ENCODE measurements at regions not wholly inside any gene's neighbourhood (a gene's known extent, or its start where the extent isn't known, plus 50 kb on each side); places are given as distances from the start of the nearest gene placed in this dataset.

DNA sequence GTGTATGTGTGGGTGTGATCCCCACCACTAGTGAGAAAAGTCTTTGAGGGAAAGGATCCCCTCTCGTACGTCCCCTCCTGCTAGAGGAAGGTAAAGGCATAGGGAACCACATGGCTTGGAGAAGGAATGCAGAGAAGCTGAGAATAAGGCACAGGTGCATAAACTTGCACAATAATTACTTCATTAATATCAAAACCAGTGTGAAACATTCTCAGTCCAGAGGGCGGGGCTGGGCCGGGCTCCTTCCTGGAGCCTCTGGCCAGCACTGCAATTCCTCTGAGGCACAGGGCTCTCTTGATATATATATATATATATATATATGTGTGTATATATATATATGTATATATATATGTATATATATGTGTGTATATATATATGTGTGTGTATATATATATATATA is 162.6 kb downstream of the TSEN15 start:
- ChIA-PET CTCF (ENCODE audit: low intra/inter-chr PET ratio, low total read pairs) (no interaction called here), POLR2A (no interaction called here)
- no peak overlapping the region for H3K4me2 ChIP-seq (ENCODE audit: low read depth, low read length)
- no peaks in the 10 kb centered on the region for H3K4me1 ChIP-seq (ENCODE audit: insufficient read depth, low read length)
- ATAC-seq (no peak), DNase-seq (ENCODE audit: low spot score) (no peak), FAIRE-seq (no peak)
- no peaks in the 10 kb centered on the region for H3K9me3 ChIP-seq (ENCODE audit: low read length)
- BruUV-seq (replicated peaks): no TSS peak
- no peaks in the 10 kb centered on the region for H4K20me1 ChIP-seq (ENCODE audit: insufficient read depth, low read length)
- H3K79me2 ChIP-seq (ENCODE audit: insufficient read depth, low read length): no peaks in the 10 kb centered on the region
- WGBS (ENCODE audit: low lambda C conversion rate): 44% methylated on average over 4 of the region's 4 CpGs
- no peak overlapping the region for H3K27ac ChIP-seq (ENCODE audit: extremely low read length, insufficient read depth, low read length)
- intact Hi-C loops (cut with micrococcal nuclease; ENCODE audit: unreplicated experiment): no loop called here
- TF ChIP-seq MEIS2 (CRISPR knock-in tag; IDR thresholded peaks at IDR 0.05): no peak
- H2AFZ ChIP-seq (ENCODE audit: low read length): no peak overlapping the region
- H3K27me3 ChIP-seq (ENCODE audit: control insufficient read depth in 1 of 2, insufficient read depth in 2 of 2, low read length in 2 of 2): peaks cover 0 to 10% of the 10 kb centered on the region in 2 experiments; a peak in 2 of 5 replicates
- H3K36me3 ChIP-seq (replicated peaks in 1 of 2; ENCODE audit: control insufficient read depth in 1 of 2, insufficient read depth in 2 of 2, low read length in 2 of 2): no peaks in the 10 kb centered on the region
- in situ Hi-C loops (cut with HindIII; ENCODE audit: extremely low pct_ligation_motif_present, low pct_unique_long_range_greater_than_20kb): loop anchor here (25.0 kb wide), 1 partner anchor 277 kb away; no protein-coding TSS in a partner anchor
- no peak overlapping the region for H3K4me3 ChIP-seq (replicated peaks in 1 of 3; ENCODE audit: insufficient read depth in 1 of 3, low read depth in 2 of 3, low read length in 3 of 3)
- H3K9ac ChIP-seq (ENCODE audit: insufficient read depth, low read depth, low read length): no peak overlapping the region

DNA sequence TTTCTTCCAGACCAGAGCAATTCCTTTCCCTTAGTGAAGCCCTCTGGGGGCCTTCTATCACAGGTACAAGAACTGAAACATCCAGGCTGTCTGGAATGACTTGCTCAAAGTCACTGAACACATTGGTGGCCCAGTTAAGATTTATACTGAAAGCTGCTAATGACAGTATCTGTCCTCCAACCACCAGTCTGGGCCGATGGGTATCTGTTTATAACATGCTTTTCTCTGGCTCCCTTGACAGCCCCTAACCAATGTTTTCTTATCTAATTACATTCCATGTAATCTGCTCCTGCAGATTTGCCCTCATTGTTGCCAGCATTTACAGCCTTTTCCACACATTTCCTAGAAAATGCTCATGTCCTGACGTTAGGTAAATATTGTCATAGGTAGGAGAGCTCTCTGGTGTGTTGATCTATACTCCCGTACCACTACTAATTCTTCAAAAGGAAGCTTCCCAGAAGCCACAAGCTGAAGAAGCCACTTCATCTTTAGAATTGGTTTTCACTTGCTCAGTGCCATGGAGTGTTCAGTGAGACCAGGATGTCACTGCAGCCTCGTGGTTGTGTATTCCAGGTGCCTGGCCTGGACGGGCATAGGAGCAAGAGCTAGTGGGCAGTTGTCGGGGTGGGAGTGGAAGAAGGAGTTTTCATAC is 163.9 kb downstream of the TSEN15 start:
- in situ Hi-C loops (cut with HindIII; ENCODE audit: extremely low pct_ligation_motif_present, low pct_unique_long_range_greater_than_20kb) (loop anchor here (25.0 kb wide), 1 partner anchor 278 kb away; no protein-coding TSS in a partner anchor), intact Hi-C loops (cut with micrococcal nuclease; ENCODE audit: unreplicated experiment) (no loop called here)
- Histone ChIP-seq H2AFZ (ENCODE audit: low read length) (no peak overlapping the region), H3K4me2 (ENCODE audit: low read depth, low read length) (no peak overlapping the region), H3K79me2 (ENCODE audit: insufficient read depth, low read length) (no peaks in the 10 kb centered on the region), H3K9ac (ENCODE audit: insufficient read depth, low read depth, low read length) (no peak overlapping the region), H3K36me3 (replicated peaks in 1 of 2; ENCODE audit: control insufficient read depth in 1 of 2, insufficient read depth in 2 of 2, low read length in 2 of 2) (no peaks in the 10 kb centered on the region), H3K9me3 (ENCODE audit: low read length) (no peaks in the 10 kb centered on the region), H3K27me3 (ENCODE audit: control insufficient read depth in 1 of 2, insufficient read depth in 2 of 2, low read length in 2 of 2) (peaks cover 0 to 10% of the 10 kb centered on the region in 2 experiments; a peak in 2 of 5 replicates), H3K4me3 (replicated peaks in 1 of 3; ENCODE audit: insufficient read depth in 1 of 3, low read depth in 2 of 3, low read length in 3 of 3) (no peak overlapping the region), H3K4me1 (ENCODE audit: insufficient read depth, low read length) (no peaks in the 10 kb centered on the region), H3K27ac (ENCODE audit: extremely low read length, insufficient read depth, low read length) (no peak overlapping the region), H4K20me1 (ENCODE audit: insufficient read depth, low read length) (no peaks in the 10 kb centered on the region)
- ChIA-PET POLR2A (no interaction called here), CTCF (ENCODE audit: low intra/inter-chr PET ratio, low total read pairs) (no interaction called here)
- DNase-seq (ENCODE audit: low spot score) (no peak), FAIRE-seq (no peak), ATAC-seq (no peak)
- no TSS peak for BruUV-seq (replicated peaks)
- WGBS (ENCODE audit: low lambda C conversion rate): 2% methylated on average over 6 of the region's 6 CpGs
- TF ChIP-seq ETV5 (CRISPR knock-in tag; IDR thresholded peaks at IDR 0.05; ENCODE audit: borderline replicate concordance) (no peak), PPARG (CRISPR knock-in tag; conservative IDR thresholded peaks at IDR 0.05) (no peak), RAD51 (IDR thresholded peaks at IDR 0.05; ENCODE audit: borderline replicate concordance) (no peak), ZNF614 (CRISPR knock-in tag; IDR thresholded peaks at IDR 0.05; ENCODE audit: borderline replicate concordance) (no peak), MXI1 (IDR thresholded peaks at IDR 0.05; ENCODE audit: borderline replicate concordance, low read depth, low read length) (no peak), ZFX (CRISPR knock-in tag; IDR thresholded peaks at IDR 0.05; ENCODE audit: low read depth) (no peak)
- TF ChIP-seq, protein P1, sequence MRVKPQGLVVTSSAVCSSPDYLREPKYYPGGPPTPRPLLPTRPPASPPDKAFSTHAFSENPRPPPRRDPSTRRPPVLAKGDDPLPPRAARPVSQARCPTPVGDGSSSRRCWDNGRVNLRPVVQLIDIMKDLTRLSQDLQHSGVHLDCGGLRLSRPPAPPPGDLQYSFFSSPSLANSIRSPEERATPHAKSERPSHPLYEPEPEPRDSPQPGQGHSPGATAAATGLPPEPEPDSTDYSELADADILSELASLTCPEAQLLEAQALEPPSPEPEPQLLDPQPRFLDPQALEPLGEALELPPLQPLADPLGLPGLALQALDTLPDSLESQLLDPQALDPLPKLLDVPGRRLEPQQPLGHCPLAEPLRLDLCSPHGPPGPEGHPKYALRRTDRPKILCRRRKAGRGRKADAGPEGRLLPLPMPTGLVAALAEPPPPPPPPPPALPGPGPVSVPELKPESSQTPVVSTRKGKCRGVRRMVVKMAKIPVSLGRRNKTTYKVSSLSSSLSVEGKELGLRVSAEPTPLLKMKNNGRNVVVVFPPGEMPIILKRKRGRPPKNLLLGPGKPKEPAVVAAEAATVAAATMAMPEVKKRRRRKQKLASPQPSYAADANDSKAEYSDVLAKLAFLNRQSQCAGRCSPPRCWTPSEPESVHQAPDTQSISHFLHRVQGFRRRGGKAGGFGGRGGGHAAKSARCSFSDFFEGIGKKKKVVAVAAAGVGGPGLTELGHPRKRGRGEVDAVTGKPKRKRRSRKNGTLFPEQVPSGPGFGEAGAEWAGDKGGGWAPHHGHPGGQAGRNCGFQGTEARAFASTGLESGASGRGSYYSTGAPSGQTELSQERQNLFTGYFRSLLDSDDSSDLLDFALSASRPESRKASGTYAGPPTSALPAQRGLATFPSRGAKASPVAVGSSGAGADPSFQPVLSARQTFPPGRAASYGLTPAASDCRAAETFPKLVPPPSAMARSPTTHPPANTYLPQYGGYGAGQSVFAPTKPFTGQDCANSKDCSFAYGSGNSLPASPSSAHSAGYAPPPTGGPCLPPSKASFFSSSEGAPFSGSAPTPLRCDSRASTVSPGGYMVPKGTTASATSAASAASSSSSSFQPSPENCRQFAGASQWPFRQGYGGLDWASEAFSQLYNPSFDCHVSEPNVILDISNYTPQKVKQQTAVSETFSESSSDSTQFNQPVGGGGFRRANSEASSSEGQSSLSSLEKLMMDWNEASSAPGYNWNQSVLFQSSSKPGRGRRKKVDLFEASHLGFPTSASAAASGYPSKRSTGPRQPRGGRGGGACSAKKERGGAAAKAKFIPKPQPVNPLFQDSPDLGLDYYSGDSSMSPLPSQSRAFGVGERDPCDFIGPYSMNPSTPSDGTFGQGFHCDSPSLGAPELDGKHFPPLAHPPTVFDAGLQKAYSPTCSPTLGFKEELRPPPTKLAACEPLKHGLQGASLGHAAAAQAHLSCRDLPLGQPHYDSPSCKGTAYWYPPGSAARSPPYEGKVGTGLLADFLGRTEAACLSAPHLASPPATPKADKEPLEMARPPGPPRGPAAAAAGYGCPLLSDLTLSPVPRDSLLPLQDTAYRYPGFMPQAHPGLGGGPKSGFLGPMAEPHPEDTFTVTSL (CRISPR knock-in tag; IDR thresholded peaks at IDR 0.05; ENCODE audit: borderline replicate concordance): no peak
